ENCODE measurements at regions not wholly inside any gene's neighbourhood (a gene's known extent, or its start where the extent isn't known, plus 50 kb on each side); places are given as distances from the start of the nearest gene placed in this dataset.

- Histone ChIP-seq H3K27ac (no peak overlapping the region), H3K4me1 (ENCODE audit: control insufficient read depth in 1 of 2, insufficient read depth in 1 of 2, low read depth in 1 of 2, low read length in 1 of 2) (no peaks in the 10 kb centered on the region), H3K27me3 (no peaks in the 10 kb centered on the region), H3K9me3 (no peaks in the 10 kb centered on the region), H3K4me3 (ENCODE audit: low read depth in 1 of 2, low read length in 1 of 2) (no peak overlapping the region), H3K36me3 (no peaks in the 10 kb centered on the region)
- no peak for TF ChIP-seq CTCF (IDR thresholded peaks at IDR 0.05)
These were observed 1009.9 kb upstream of the SEMA6D start for GRCh38 chr15:46707452-46707851.

GRCh38 chr15:46708226-46708625, 1009.1 kb upstream of the SEMA6D start:
- TF ChIP-seq CTCF (IDR thresholded peaks at IDR 0.05): no peak

DNA sequence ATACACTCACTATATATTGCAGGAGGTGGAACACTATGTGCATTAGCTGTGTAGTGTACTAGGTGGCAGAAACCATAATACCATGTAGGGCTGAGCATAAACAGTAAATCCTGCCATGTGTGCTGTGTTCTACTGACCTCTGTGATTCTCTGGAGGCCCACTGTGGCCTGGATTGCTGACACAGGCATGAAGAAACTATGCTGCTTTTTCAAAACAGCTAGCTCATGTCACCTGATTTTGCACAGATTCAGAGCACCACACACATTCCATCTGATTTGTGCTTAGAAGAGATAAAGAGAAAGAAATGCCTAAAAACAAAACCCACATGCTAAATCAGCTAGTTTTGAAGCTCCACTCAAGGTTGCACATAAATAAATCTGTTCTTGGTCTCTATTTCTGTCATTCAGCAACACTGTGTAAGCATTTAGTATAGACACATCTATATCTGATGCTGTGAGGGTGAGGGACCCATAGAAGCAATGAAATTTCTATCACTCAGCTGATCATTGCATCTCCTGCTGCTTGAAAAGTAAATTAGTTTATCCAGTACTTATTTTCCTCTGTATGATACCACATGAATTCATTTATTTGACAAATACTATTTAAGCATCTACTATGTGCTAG, 1007.7 kb upstream of the SEMA6D start:
- no peak for TF ChIP-seq CTCF (IDR thresholded peaks at IDR 0.05)
- Histone ChIP-seq H3K9me3 (no peaks in the 10 kb centered on the region), H3K27me3 (no peaks in the 10 kb centered on the region), H3K4me1 (ENCODE audit: control insufficient read depth in 1 of 2, insufficient read depth in 1 of 2, low read depth in 1 of 2, low read length in 1 of 2) (no peaks in the 10 kb centered on the region), H3K4me3 (ENCODE audit: low read depth in 1 of 2, low read length in 1 of 2) (no peak overlapping the region), H3K36me3 (no peaks in the 10 kb centered on the region), H3K27ac (no peak overlapping the region)

More at GRCh38 chr15:46708226-46708625, 1009.1 kb upstream of the SEMA6D start:
- Histone ChIP-seq H3K27me3 (no peaks in the 10 kb centered on the region), H3K4me1 (ENCODE audit: control insufficient read depth in 1 of 2, insufficient read depth in 1 of 2, low read depth in 1 of 2, low read length in 1 of 2) (no peaks in the 10 kb centered on the region), H3K27ac (no peak overlapping the region), H3K4me3 (ENCODE audit: low read depth in 1 of 2, low read length in 1 of 2) (no peak overlapping the region), H3K9me3 (no peaks in the 10 kb centered on the region), H3K36me3 (no peaks in the 10 kb centered on the region)

- Histone ChIP-seq H3K4me1 (ENCODE audit: control insufficient read depth in 1 of 2, insufficient read depth in 1 of 2, low read depth in 1 of 2, low read length in 1 of 2) (no peaks in the 10 kb centered on the region), H3K9me3 (no peaks in the 10 kb centered on the region), H3K27ac (no peak overlapping the region), H3K36me3 (no peaks in the 10 kb centered on the region), H3K4me3 (ENCODE audit: low read depth in 1 of 2, low read length in 1 of 2) (no peak overlapping the region), H3K27me3 (no peaks in the 10 kb centered on the region)
- no peak for TF ChIP-seq CTCF (IDR thresholded peaks at IDR 0.05)
These were observed 1006.8 kb upstream of the SEMA6D start for GRCh38 chr15:46710401-46710960.

GRCh38 chr15:46713045-46713444, 1004.3 kb upstream of the SEMA6D start:
- no peak for TF ChIP-seq CTCF (IDR thresholded peaks at IDR 0.05)

More at GRCh38 chr15:46713045-46713444, 1004.3 kb upstream of the SEMA6D start:
- Histone ChIP-seq H3K27me3 (no peaks in the 10 kb centered on the region), H3K27ac (no peak overlapping the region), H3K4me3 (ENCODE audit: low read depth in 1 of 2, low read length in 1 of 2) (no peak overlapping the region), H3K36me3 (no peaks in the 10 kb centered on the region), H3K9me3 (no peaks in the 10 kb centered on the region), H3K4me1 (ENCODE audit: control insufficient read depth in 1 of 2, insufficient read depth in 1 of 2, low read depth in 1 of 2, low read length in 1 of 2) (no peaks in the 10 kb centered on the region)

Data from neutrophil (primary cell).